Esophagus (tissue), 2 donors: ENCODE measurements at regions not wholly inside any gene's neighbourhood (a gene's known extent, or its start where the extent isn't known, plus 50 kb on each side); places are given as distances from the start of the nearest gene placed in this dataset.

Experiments used
- H3K27ac ChIP-seq, 2 donors: one replicate each; pipeline ENCODE4 v1.5.1; 2013; ENCODE audit warnings: low read depth in 2 of 2, mild to moderate bottlenecking in 2 of 2, inconsistent platforms in 1 of 2, low read length in 1 of 2, moderate library complexity in 1 of 2
- H3K27me3 ChIP-seq, 2 donors: one replicate each; pipeline ENCODE4 v1.6.1; 2013; ENCODE audit warnings: low read length in 2 of 2, control low read depth in 1 of 2, mild to moderate bottlenecking in 1 of 2; ENCODE audit not compliant: insufficient read depth in 2 of 2, control insufficient read depth in 1 of 2
- H3K36me3 ChIP-seq, 2 donors: one replicate each; pipeline ENCODE4 v1.6.1; 2013; ENCODE audit warnings: low read length in 1 of 2; ENCODE audit not compliant: control insufficient read depth in 2 of 2, insufficient read depth in 2 of 2
- H3K4me1 ChIP-seq, 2 donors: one replicate each; pipeline ENCODE4 v1.6.1; 2013; ENCODE audit warnings: low read length in 1 of 2; ENCODE audit not compliant: control insufficient read depth in 2 of 2, insufficient read depth in 2 of 2
- H3K4me3 ChIP-seq, 2 donors: one replicate each; pipeline ENCODE4 v1.5.1; 2013; ENCODE audit warnings: low read length in 2 of 2, mild to moderate bottlenecking in 2 of 2, low read depth in 1 of 2, moderate library complexity in 1 of 2
- H3K9me3 ChIP-seq, 2 donors: one replicate each; pipeline ENCODE4 v1.6.1; 2013; ENCODE audit warnings: mild to moderate bottlenecking in 2 of 2, low read depth in 1 of 2, low read length in 1 of 2, moderate library complexity in 1 of 2; ENCODE audit not compliant: control insufficient read depth in 2 of 2, insufficient read depth in 1 of 2
- WGBS, 2 donors: extraction: QIAGEN DNeasy Blood & Tissue Kit; methylation state at CpG; one replicate each; pipeline ENCODE4 v1.1.7; 2013; 5-methylcytosine and 5-hydroxymethylcytosine counted together
- donor health status: healthy with polysubstance abuse.
- donor health status: Bipolar disorder and iron deficiency.

GRCh38 chr15:96771035-96771434 lies 440.5 kb downstream of the NR2F2 start:
- Histone ChIP-seq H3K4me3 (no peak overlapping the region), H3K4me1 (no peaks in the 10 kb centered on the region), H3K9me3 (no peaks in the 10 kb centered on the region), H3K27me3 (no peaks in the 10 kb centered on the region), H3K36me3 (no peaks in the 10 kb centered on the region), H3K27ac (no peak overlapping the region)
- 60% methylated on average over 2 of the region's 2 CpGs for WGBS, 2 donors

GRCh38 chr15:96774216-96774615 lies 443.7 kb downstream of the NR2F2 start:
- WGBS, 2 donors: 64 to 67% methylated on average over 3 of the region's 3 CpGs
- no peaks in the 10 kb centered on the region for H3K27me3 ChIP-seq
- H3K4me3 ChIP-seq: no peak overlapping the region
- peaks cover 0 to 2% of the 10 kb centered on the region in 2 donors for H3K4me1 ChIP-seq
- no peaks in the 10 kb centered on the region for H3K36me3 ChIP-seq
- no peak overlapping the region for H3K27ac ChIP-seq
- no peaks in the 10 kb centered on the region for H3K9me3 ChIP-seq

DNA sequence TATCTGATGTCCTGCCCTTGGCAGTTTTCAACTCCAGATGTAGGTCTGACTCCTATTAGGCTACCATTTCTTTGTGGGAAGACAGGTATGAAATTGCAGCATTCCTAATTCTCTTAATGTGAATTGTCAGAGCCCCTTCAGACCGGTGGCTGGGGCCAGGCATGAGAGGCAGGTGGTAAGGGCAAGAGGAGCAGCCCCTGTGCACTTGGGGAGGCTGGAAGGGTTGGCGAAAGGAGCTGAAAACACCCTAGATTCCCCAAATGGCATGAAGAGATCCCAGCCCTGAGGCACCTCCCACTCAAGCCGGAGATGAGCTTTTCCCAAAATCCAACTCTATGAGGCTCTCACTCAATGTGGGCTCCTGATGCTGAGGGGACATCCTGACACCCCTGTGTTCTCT lies 453.2 kb downstream of the NR2F2 start:
- H3K4me1 ChIP-seq: peaks cover 0 to 2% of the 10 kb centered on the region in 2 donors
- H3K36me3 ChIP-seq: no peaks in the 10 kb centered on the region
- 83 to 88% methylated on average over 3 of the region's 3 CpGs for WGBS, 2 donors

GRCh38 chr15:96790004-96790403 lies 459.5 kb downstream of the NR2F2 start:
- Histone ChIP-seq H3K4me3 (no peak overlapping the region), H3K36me3 (no peaks in the 10 kb centered on the region), H3K27ac (no peak overlapping the region), H3K27me3 (no peaks in the 10 kb centered on the region), H3K9me3 (no peaks in the 10 kb centered on the region), H3K4me1 (no peaks in the 10 kb centered on the region)
- 37% methylated on average over 2 of the region's 2 CpGs for WGBS, 2 donors

More for the DNA sequence above, 453.2 kb downstream of the NR2F2 start:
- H3K9me3 ChIP-seq: peaks cover 0 to 5% of the 10 kb centered on the region in 2 donors
- no peak overlapping the region for H3K27ac ChIP-seq
- no peaks in the 10 kb centered on the region for H3K27me3 ChIP-seq
- H3K4me3 ChIP-seq: no peak overlapping the region

DNA sequence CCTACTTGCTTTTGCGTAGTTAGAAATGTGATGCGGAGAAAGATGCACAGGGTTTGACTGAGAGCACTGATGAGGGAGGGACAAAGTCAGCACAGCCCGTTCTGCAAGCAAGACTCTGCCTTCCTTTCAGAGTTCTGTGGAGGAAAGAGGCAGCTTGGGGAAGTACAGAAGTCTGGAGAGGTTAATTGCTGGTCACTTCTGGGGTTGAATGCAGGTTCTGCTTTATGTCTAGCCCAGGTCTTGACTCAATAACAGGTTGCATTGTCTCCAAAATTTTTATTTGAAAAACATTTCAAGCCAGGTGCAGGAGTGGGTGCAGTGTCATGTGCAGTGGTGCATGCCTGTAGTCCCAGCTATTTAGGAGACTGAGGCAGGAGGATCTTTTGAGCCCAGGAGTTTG lies 461.7 kb downstream of the NR2F2 start:
- Histone ChIP-seq H3K27ac (no peak overlapping the region), H3K9me3 (peaks cover 0 to 3% of the 10 kb centered on the region in 2 donors), H3K4me1 (no peaks in the 10 kb centered on the region), H3K36me3 (no peaks in the 10 kb centered on the region), H3K27me3 (no peaks in the 10 kb centered on the region), H3K4me3 (no peak overlapping the region)
- WGBS, 2 donors: 74 to 78% methylated on average over 3 of the region's 3 CpGs

- H3K27ac ChIP-seq: no peak overlapping the region
- no peaks in the 10 kb centered on the region for H3K4me1 ChIP-seq
- H3K27me3 ChIP-seq: no peaks in the 10 kb centered on the region
- WGBS, 2 donors: 84% methylated on average over 11 of the region's 11 CpGs
- no peaks in the 10 kb centered on the region for H3K36me3 ChIP-seq
- H3K9me3 ChIP-seq: peaks cover 0 to 3% of the 10 kb centered on the region in 2 donors
- H3K4me3 ChIP-seq: no peak overlapping the region
Measured at GRCh38 chr15:96796841-96797240, 466.3 kb downstream of the NR2F2 start.

- WGBS, 2 donors: 77 to 87% methylated on average over 14 of the region's 14 CpGs
- Histone ChIP-seq H3K4me3 (no peak overlapping the region), H3K27me3 (no peaks in the 10 kb centered on the region), H3K4me1 (no peaks in the 10 kb centered on the region), H3K36me3 (no peaks in the 10 kb centered on the region), H3K9me3 (peaks cover 0 to 2% of the 10 kb centered on the region in 2 donors), H3K27ac (no peak overlapping the region)
Measured at GRCh38 chr15:96801576-96802150, 471.2 kb downstream of the NR2F2 start.

DNA sequence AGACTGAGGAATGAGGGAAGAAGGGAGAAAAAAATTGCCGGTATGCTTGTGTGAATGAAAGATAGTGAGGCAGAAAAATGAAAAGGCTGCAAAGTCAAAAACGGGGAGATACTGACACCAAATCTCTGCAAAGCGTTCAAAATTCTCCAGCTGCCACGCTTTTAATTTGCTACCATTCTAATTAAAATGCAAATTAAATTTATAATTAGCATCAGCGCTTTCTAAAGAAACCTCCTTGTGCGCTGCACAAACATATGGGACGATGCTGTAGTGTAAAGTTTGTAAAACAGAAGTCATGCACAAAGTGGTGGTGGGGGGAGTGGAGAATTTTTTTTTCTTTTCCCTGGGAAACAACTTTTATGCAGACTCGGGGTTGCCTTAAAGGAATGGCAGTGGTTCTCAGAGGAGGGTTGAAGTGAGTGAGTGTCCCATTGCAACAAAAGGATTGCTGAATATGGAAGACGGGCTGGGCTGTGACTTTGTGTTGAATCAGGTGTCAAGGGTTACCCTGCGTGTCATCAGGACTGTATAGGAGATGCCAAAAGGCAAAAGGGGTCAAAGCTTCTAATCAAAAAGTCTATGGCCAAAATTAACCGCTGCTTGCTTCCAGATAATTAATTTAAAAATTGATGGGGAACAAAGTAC lies 472.2 kb downstream of the NR2F2 start:
- Histone ChIP-seq H3K36me3 (no peaks in the 10 kb centered on the region), H3K9me3 (peaks cover 0 to 3% of the 10 kb centered on the region in 2 donors), H3K27me3 (no peaks in the 10 kb centered on the region), H3K4me3 (no peak overlapping the region), H3K27ac (no peak overlapping the region), H3K4me1 (no peaks in the 10 kb centered on the region)
- WGBS, 2 donors: 70 to 72% methylated on average over 11 of the region's 11 CpGs

- H3K9me3 ChIP-seq: peaks cover 0 to 3% of the 10 kb centered on the region in 2 donors
- no peaks in the 10 kb centered on the region for H3K36me3 ChIP-seq
- no peaks in the 10 kb centered on the region for H3K27me3 ChIP-seq
- no peak overlapping the region for H3K27ac ChIP-seq
- WGBS, 2 donors: 61 to 66% methylated on average over 5 of the region's 5 CpGs
- H3K4me1 ChIP-seq: no peaks in the 10 kb centered on the region
- H3K4me3 ChIP-seq: no peak overlapping the region
Measured at GRCh38 chr15:96804754-96805153, 474.3 kb downstream of the NR2F2 start.

- no peak overlapping the region for H3K4me3 ChIP-seq
Measured at GRCh38 chr15:96807361-96807760, 476.9 kb downstream of the NR2F2 start.

More at GRCh38 chr15:96807361-96807760, 476.9 kb downstream of the NR2F2 start:
- Histone ChIP-seq H3K36me3 (no peaks in the 10 kb centered on the region), H3K27me3 (no peaks in the 10 kb centered on the region), H3K9me3 (peaks cover 0 to 3% of the 10 kb centered on the region in 2 donors), H3K27ac (no peak overlapping the region), H3K4me1 (no peaks in the 10 kb centered on the region)
- WGBS, 2 donors: 59 to 67% methylated on average over 4 of the region's 4 CpGs
